RWPE2 (cell line): ENCODE measurements at regions not wholly inside any gene's neighbourhood (a gene's known extent, or its start where the extent isn't known, plus 50 kb on each side); places are given as distances from the start of the nearest gene placed in this dataset.

Source experiments
- ATAC-seq: fragments of 200-7000 bp; cut with Tn5 transposase; 3 replicates; pipeline ENCODE4 v1.9.1; 2021; ENCODE audit warnings: low read depth
- DNase-seq: peaks from one replicate; pipeline ENCODE4 v3.0.0-alpha.2; 2020; ENCODE audit warnings: low spot score
- H3K27ac ChIP-seq: fragments of 450-650 bp; 2 replicates; pipeline ENCODE4 v1.5.1; 2017; ENCODE audit warnings: mild to moderate bottlenecking; ENCODE audit not compliant: poor library complexity, severe bottlenecking
- H3K27me3 ChIP-seq: fragments of 250-450 bp; sonication (Bioruptor Pico); 2 replicates; pipeline ENCODE4 v1.5.1; 2021; ENCODE audit warnings: mild to moderate bottlenecking, moderate library complexity; ENCODE audit not compliant: insufficient read depth, poor library complexity, severe bottlenecking
- H3K36me3 ChIP-seq: fragments of 250-450 bp; sonication (Bioruptor Pico); 2 replicates; pipeline ENCODE4 v1.5.1; 2020; ENCODE audit warnings: low read depth, mild to moderate bottlenecking, moderate library complexity
- H3K4me1 ChIP-seq: fragments of 250-450 bp; sonication (Bioruptor Pico); 2 replicates; pipeline ENCODE4 v1.5.1; 2021; ENCODE audit warnings: mild to moderate bottlenecking, moderate library complexity; ENCODE audit not compliant: insufficient read depth, poor library complexity, severe bottlenecking
- H3K4me3 ChIP-seq: fragments of 250-450 bp; sonication (Bioruptor Pico); 2 replicates; pipeline ENCODE4 v1.5.1; 2021; ENCODE audit warnings: mild to moderate bottlenecking, moderate library complexity; ENCODE audit not compliant: severe bottlenecking
- H3K9me3 ChIP-seq: fragments of 250-450 bp; sonication (Bioruptor Pico); 2 replicates; pipeline ENCODE4 v1.5.1; 2021; ENCODE audit warnings: mild to moderate bottlenecking, moderate library complexity; ENCODE audit not compliant: severe bottlenecking
- CTCF ChIP-seq: fragments of 450-650 bp; IDR thresholded peaks from one replicate; pipeline ENCODE4 v1.5.1; 2017; ENCODE audit warnings: mild to moderate bottlenecking, moderate library complexity; ENCODE audit not compliant: poor library complexity, severe bottlenecking

- ATAC-seq, result no peak
- H3K4me3 ChIP-seq, result no peak overlapping the region
- no peak for DNase-seq
- TF ChIP-seq CTCF, result no peak
- H3K9me3 ChIP-seq, result no peaks in the 10 kb centered on the region
- no peak overlapping the region for H3K27ac ChIP-seq
- no peaks in the 10 kb centered on the region for H3K36me3 ChIP-seq
- no peaks in the 10 kb centered on the region for H3K4me1 ChIP-seq
- H3K27me3 ChIP-seq, result no peaks in the 10 kb centered on the region
Observed at GRCh38 chr3:194961149-194961548, 275.5 kb downstream of the FAM43A start.

- no peaks in the 10 kb centered on the region for H3K9me3 ChIP-seq
- no peak overlapping the region for H3K27ac ChIP-seq
- no peak for ATAC-seq
- no peaks in the 10 kb centered on the region for H3K36me3 ChIP-seq
- DNase-seq, result no peak
- TF ChIP-seq CTCF, result no peak
- no peaks in the 10 kb centered on the region for H3K4me1 ChIP-seq
- H3K27me3 ChIP-seq, result no peaks in the 10 kb centered on the region
- H3K4me3 ChIP-seq, result no peak overlapping the region
Observed at GRCh38 chr3:194961571-194961970, 275.9 kb downstream of the FAM43A start.

- TF ChIP-seq CTCF, result no peak
- Histone ChIP-seq H3K36me3 (no peaks in the 10 kb centered on the region), H3K27me3 (no peaks in the 10 kb centered on the region), H3K9me3 (no peaks in the 10 kb centered on the region), H3K4me1 (no peaks in the 10 kb centered on the region), H3K4me3 (no peak overlapping the region), H3K27ac (no peak overlapping the region)
- DNase-seq (no peak), ATAC-seq (no peak)
Observed at GRCh38 chr3:194962056-194962455, 276.4 kb downstream of the FAM43A start.

GRCh38 chr3:194964809-194965208 lies 279.1 kb downstream of the FAM43A start:
- Histone ChIP-seq H3K4me1 (no peaks in the 10 kb centered on the region), H3K9me3 (no peaks in the 10 kb centered on the region), H3K4me3 (no peak overlapping the region), H3K36me3 (no peaks in the 10 kb centered on the region), H3K27ac (no peak overlapping the region), H3K27me3 (no peaks in the 10 kb centered on the region)
- ATAC-seq (0 out of 3 replicates have a peak, but pooled peaks have one; percentile 25), DNase-seq (no peak)
- peak; percentile 34 for TF ChIP-seq CTCF

GRCh38 chr3:194967151-194968117 lies 281.8 kb downstream of the FAM43A start:
- no peak for ATAC-seq
- DNase-seq, result no peak
- H3K36me3 ChIP-seq, result no peaks in the 10 kb centered on the region

More at GRCh38 chr3:194967151-194968117, 281.8 kb downstream of the FAM43A start:
- Histone ChIP-seq H3K27ac (no peak overlapping the region), H3K27me3 (no peaks in the 10 kb centered on the region), H3K4me1 (no peaks in the 10 kb centered on the region), H3K9me3 (no peaks in the 10 kb centered on the region), H3K4me3 (no peak overlapping the region)
- no peak for TF ChIP-seq CTCF
